OCI-LY3 (cell line): ENCODE measurements at regions not wholly inside any gene's neighbourhood (a gene's known extent, or its start where the extent isn't known, plus 50 kb on each side); places are given as distances from the start of the nearest gene placed in this dataset.

Experiments used
- EZH2phosphoT487 ChIP-seq: fragments of 200-600 bp; shearing (Covaris generic); IDR thresholded peaks from 2 replicates; pipeline ENCODE4 v1.6.1; 2018; ENCODE audit warnings: antibody characterized with exemption, mixed run types, low read depth
- TF ChIP-seq, protein P1 (sequence below): fragments of 200-600, 300-600 bp; sonication (generic); IDR thresholded peaks from 2 replicates; pipeline ENCODE4 v1.5.1; 2014; ENCODE audit warnings: antibody characterized with exemption, low read length, low read depth

DNA sequence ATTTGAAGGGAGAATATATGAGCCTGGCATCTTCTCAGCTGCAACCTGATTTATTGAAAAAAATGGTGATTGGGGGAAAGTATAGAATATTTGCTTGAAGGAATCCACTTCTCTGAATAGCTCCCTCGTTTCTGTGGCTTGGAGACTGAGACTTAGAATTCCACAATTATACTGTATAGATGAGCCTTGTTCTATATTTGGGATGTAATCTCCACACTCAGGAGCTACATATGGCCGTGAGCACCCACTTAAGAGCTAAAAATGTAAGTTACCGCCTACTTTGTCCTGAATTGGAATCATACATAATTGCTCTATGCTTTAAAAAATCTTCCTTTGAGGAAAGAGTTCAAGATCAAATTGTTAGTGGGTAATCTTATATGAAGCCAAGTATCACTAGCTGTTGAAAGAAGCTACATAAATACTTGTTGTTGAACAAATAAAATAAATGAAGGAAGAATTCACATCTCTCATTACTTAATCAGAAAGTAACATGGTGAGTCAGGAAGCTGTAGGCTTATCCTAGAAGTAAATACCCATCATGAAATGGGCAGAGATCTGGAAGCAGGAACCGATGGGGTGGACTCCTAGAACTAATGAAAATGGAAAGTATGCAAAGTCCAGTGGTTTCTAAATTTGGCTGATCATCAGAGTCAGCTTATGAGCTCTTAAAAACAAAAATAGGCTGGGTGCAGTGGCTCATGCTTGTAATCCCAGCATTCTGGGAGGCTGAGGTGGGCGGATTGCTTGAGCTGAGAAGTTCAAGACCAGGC is 254.3 kb downstream of the SOX4 start:
- TF ChIP-seq, protein P1, sequence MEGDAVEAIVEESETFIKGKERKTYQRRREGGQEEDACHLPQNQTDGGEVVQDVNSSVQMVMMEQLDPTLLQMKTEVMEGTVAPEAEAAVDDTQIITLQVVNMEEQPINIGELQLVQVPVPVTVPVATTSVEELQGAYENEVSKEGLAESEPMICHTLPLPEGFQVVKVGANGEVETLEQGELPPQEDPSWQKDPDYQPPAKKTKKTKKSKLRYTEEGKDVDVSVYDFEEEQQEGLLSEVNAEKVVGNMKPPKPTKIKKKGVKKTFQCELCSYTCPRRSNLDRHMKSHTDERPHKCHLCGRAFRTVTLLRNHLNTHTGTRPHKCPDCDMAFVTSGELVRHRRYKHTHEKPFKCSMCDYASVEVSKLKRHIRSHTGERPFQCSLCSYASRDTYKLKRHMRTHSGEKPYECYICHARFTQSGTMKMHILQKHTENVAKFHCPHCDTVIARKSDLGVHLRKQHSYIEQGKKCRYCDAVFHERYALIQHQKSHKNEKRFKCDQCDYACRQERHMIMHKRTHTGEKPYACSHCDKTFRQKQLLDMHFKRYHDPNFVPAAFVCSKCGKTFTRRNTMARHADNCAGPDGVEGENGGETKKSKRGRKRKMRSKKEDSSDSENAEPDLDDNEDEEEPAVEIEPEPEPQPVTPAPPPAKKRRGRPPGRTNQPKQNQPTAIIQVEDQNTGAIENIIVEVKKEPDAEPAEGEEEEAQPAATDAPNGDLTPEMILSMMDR, result no peak
- no peak for TF ChIP-seq EZH2phosphoT487
